ENCODE measurements at regions not wholly inside any gene's neighbourhood (a gene's known extent, or its start where the extent isn't known, plus 50 kb on each side); places are given as distances from the start of the nearest gene placed in this dataset.

DNA sequence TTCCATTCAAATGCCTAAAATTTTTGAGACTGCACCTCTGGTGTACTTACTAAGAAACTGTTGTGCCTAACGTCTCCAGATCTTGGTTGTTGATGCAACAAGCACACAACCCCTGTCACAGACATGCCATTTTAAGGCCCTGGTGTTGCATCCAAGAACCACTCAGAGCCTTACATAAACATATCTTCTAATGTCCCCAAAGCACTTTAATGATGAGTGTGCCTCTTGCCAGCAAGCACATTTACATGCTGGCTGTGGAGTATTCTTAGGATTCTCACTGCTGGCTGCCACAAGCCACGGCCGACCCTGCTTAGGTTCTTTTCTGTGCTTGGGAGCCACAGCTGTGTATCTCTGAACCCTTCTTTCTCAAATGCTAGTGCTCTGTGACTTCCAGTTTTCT, 201.4 kb downstream of the ADAMTS15 start:
- TF ChIP-seq, protein P1, sequence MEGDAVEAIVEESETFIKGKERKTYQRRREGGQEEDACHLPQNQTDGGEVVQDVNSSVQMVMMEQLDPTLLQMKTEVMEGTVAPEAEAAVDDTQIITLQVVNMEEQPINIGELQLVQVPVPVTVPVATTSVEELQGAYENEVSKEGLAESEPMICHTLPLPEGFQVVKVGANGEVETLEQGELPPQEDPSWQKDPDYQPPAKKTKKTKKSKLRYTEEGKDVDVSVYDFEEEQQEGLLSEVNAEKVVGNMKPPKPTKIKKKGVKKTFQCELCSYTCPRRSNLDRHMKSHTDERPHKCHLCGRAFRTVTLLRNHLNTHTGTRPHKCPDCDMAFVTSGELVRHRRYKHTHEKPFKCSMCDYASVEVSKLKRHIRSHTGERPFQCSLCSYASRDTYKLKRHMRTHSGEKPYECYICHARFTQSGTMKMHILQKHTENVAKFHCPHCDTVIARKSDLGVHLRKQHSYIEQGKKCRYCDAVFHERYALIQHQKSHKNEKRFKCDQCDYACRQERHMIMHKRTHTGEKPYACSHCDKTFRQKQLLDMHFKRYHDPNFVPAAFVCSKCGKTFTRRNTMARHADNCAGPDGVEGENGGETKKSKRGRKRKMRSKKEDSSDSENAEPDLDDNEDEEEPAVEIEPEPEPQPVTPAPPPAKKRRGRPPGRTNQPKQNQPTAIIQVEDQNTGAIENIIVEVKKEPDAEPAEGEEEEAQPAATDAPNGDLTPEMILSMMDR (IDR thresholded peaks at IDR 0.05) = no peak
- no peak for TF ChIP-seq POLR2A (IDR thresholded peaks at IDR 0.05)
